ENCODE measurements at regions not wholly inside any gene's neighbourhood (a gene's known extent, or its start where the extent isn't known, plus 50 kb on each side); places are given as distances from the start of the nearest gene placed in this dataset.
"Not testable (repeated sequence)": the region's sequence is repeated elsewhere in the genome, so short reads cannot be mapped to it uniquely, and the experiment has no call there.

DNA sequence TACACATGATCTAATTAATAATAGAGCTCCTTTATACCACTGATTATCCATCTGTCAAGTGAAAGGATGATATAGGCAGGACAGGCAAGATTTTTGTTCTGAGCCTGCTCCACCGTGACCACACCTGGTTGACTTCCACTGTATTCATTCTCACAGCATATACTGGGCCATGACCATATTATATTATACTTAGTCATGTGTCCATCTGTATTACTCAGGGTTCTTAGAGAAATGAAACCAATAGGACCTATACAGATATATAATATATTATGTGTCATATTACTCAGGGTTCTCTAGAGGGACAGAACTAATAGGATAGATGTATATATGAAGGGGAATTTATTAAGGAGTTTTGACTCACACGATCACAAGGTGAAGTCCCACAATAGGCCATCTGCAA is 675.1 kb downstream of the GRXCR1 start:
- no peaks in the 10 kb centered on the region for H3K4me1 Mint-ChIP-seq

DNA sequence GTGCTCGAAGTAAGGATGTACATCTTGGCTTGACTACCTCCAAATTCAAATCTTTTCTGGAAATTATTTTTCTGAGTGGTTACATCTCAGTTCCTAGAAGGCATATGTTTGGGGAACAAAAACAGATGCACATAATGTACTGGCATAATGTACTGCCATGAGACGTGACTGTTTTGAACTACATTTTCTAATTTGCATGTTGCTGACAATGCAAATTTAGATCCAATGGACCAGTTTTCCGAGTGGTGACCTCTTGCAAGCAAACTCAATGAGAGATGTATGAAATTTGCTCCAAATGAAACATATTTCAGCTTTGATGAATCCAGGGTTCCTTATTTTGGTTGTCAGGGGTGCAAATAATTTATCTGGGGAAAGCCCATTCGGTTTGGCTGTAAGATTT is 694.3 kb downstream of the GRXCR1 start:
- H3K27ac ChIP-seq (ENCODE audit: insufficient read depth, low read length, poor library complexity, severe bottlenecking): no peak overlapping the region
- DNase-seq: no peak
- no peaks in the 10 kb centered on the region for H3K27me3 ChIP-seq (ENCODE audit: control insufficient read depth, insufficient read depth, low read length)
- H3K36me3 ChIP-seq (ENCODE audit: control insufficient read depth, insufficient read depth, low read length): no peaks in the 10 kb centered on the region
- ATAC-seq (ENCODE audit: low read depth in 2 of 2): no peak
- Mint-ChIP-seq H3K9me3 (peaks cover 0 to 24% (median 4%) of the 10 kb centered on the region in 7 donors), H3K27ac (no peak overlapping the region), H3K4me1 (no peaks in the 10 kb centered on the region), H3K36me3 (no peaks in the 10 kb centered on the region), H3K4me3 (no peak overlapping the region), H3K27me3 (no peaks in the 10 kb centered on the region)
- no peak overlapping the region for H3K4me3 ChIP-seq (ENCODE audit: low read depth, low read length)
- no peaks in the 10 kb centered on the region for H3K9me3 ChIP-seq (ENCODE audit: control insufficient read depth in 2 of 2, low read length in 2 of 2)
- H3K4me1 ChIP-seq (ENCODE audit: control insufficient read depth, insufficient read depth, low read length, poor library complexity, severe bottlenecking): no peaks in the 10 kb centered on the region

More for the DNA sequence above, 675.1 kb downstream of the GRXCR1 start:
- no peaks in the 10 kb centered on the region for H3K27me3 ChIP-seq (ENCODE audit: control insufficient read depth, insufficient read depth, low read length)
- H3K36me3 Mint-ChIP-seq: no peaks in the 10 kb centered on the region
- no peak for DNase-seq
- H3K36me3 ChIP-seq (ENCODE audit: control insufficient read depth, insufficient read depth, low read length): no peaks in the 10 kb centered on the region
- H3K27me3 Mint-ChIP-seq: no peaks in the 10 kb centered on the region
- no peak overlapping the region for H3K27ac Mint-ChIP-seq
- H3K4me3 Mint-ChIP-seq: no peak overlapping the region
- H3K4me3 ChIP-seq (ENCODE audit: low read depth, low read length): no peak overlapping the region
- no peak overlapping the region for H3K27ac ChIP-seq (ENCODE audit: insufficient read depth, low read length, poor library complexity, severe bottlenecking)
- no peaks in the 10 kb centered on the region for H3K4me1 ChIP-seq (ENCODE audit: control insufficient read depth, insufficient read depth, low read length, poor library complexity, severe bottlenecking)
- peaks cover 0 to 6% (median 4%) of the 10 kb centered on the region in 7 donors for H3K9me3 Mint-ChIP-seq
- H3K9me3 ChIP-seq (ENCODE audit: control insufficient read depth in 2 of 2, low read length in 2 of 2): no peaks in the 10 kb centered on the region
- no peak for ATAC-seq (ENCODE audit: low read depth in 2 of 2)

DNA sequence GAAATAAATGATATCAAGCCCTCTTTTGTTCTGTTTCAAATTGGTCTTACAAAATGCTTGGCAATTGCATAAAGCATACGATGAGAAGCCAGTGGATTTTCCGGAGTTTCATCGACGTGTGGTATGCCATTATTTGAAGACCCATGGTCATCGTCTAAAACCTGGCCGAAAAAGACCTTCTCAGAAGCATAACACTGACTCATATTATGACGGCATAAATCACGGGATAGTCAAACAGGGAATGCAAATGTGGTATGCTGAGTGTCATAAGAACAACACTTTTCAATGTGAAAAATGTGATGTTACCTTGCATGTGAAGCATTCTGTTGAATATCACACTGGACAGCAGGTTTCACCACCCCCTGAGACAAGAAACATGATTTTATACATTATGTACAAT is 695.2 kb downstream of the GRXCR1 start:
- ATAC-seq (ENCODE audit: low read depth in 2 of 2) (no peak), DNase-seq (no peak)
- H3K27me3 ChIP-seq (ENCODE audit: control insufficient read depth, insufficient read depth, low read length): no peaks in the 10 kb centered on the region
- no peak overlapping the region for H3K4me3 ChIP-seq (ENCODE audit: low read depth, low read length)
- no peaks in the 10 kb centered on the region for H3K27me3 Mint-ChIP-seq
- H3K27ac Mint-ChIP-seq: no peak overlapping the region
- no peaks in the 10 kb centered on the region for H3K4me1 ChIP-seq (ENCODE audit: control insufficient read depth, insufficient read depth, low read length, poor library complexity, severe bottlenecking)
- no peak overlapping the region for H3K4me3 Mint-ChIP-seq
- no peaks in the 10 kb centered on the region for H3K36me3 ChIP-seq (ENCODE audit: control insufficient read depth, insufficient read depth, low read length)
- peaks cover 0 to 21% (median 5%) of the 10 kb centered on the region in 7 donors for H3K9me3 Mint-ChIP-seq
- no peaks in the 10 kb centered on the region for H3K36me3 Mint-ChIP-seq
- H3K9me3 ChIP-seq (ENCODE audit: control insufficient read depth in 2 of 2, low read length in 2 of 2): no peaks in the 10 kb centered on the region
- no peaks in the 10 kb centered on the region for H3K4me1 Mint-ChIP-seq
- no peak overlapping the region for H3K27ac ChIP-seq (ENCODE audit: insufficient read depth, low read length, poor library complexity, severe bottlenecking)

DNA sequence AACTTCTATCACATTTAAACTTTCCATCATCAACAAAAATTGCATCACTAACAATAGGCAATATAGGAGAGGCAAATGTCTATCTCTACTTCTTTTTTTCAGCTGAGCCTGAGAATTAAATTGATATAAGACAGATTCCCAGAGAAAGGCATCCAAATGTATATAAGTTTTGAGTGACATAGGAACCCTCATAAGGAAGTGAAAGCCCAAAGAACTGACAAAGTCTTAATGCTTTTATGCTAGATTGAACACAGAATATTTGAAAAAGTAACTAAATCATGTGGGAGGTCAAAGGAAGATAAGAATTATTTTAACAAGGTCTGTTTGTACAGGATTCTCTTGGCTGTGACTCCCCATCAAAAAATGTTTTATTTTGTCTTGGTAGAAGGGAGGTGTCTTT is 714.9 kb downstream of the GRXCR1 start:
- no peak overlapping the region for H3K4me3 Mint-ChIP-seq
- peaks cover 1 to 14% (median 3%) of the 10 kb centered on the region in 7 donors for H3K9me3 Mint-ChIP-seq
- H3K36me3 Mint-ChIP-seq: no peaks in the 10 kb centered on the region
- Histone ChIP-seq H3K9me3 (ENCODE audit: control insufficient read depth in 2 of 2, low read length in 2 of 2) (no peaks in the 10 kb centered on the region), H3K4me1 (ENCODE audit: control insufficient read depth, insufficient read depth, low read length, poor library complexity, severe bottlenecking) (no peaks in the 10 kb centered on the region), H3K4me3 (ENCODE audit: low read depth, low read length) (no peak overlapping the region), H3K27me3 (ENCODE audit: control insufficient read depth, insufficient read depth, low read length) (no peaks in the 10 kb centered on the region), H3K27ac (ENCODE audit: insufficient read depth, low read length, poor library complexity, severe bottlenecking) (no peak overlapping the region), H3K36me3 (ENCODE audit: control insufficient read depth, insufficient read depth, low read length) (no peaks in the 10 kb centered on the region)
- H3K4me1 Mint-ChIP-seq: no peaks in the 10 kb centered on the region
- no peaks in the 10 kb centered on the region for H3K27me3 Mint-ChIP-seq
- ATAC-seq (ENCODE audit: low read depth in 2 of 2) (no peak), DNase-seq (no peak)
- H3K27ac Mint-ChIP-seq: no peak overlapping the region

DNA sequence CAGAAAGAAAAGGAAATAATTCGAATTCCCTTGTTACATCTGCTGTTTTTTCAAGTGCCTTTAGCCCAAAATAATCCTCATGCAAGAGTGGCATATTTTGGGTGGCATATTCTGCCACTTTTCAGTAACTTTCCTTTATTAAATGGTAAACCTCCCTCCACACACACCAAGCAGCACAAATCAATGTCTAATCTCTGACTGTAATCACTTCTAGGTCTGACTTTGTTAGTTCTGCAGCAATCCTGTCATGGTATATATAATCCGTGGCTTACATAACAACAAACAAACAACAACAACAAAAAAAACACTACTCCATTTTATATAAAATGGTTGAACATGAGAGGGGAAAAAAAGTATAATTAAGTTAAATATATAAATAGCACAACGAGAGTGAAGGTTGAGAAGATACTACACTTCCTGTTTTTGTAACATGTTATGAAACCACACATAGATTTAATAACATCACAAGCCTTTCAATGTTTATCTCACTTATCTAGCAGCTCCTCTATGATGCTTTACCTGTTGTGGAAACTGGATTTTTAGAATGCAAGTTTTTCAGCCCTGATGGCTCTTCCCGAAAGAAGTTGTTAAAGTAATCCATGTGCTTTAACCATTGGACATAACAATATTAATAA is 715.4 kb downstream of the GRXCR1 start:
- H3K27me3 Mint-ChIP-seq: no peaks in the 10 kb centered on the region
- Histone ChIP-seq H3K27me3 (ENCODE audit: control insufficient read depth, insufficient read depth, low read length) (no peaks in the 10 kb centered on the region), H3K36me3 (ENCODE audit: control insufficient read depth, insufficient read depth, low read length) (no peaks in the 10 kb centered on the region), H3K27ac (ENCODE audit: insufficient read depth, low read length, poor library complexity, severe bottlenecking) (no peak overlapping the region), H3K4me3 (ENCODE audit: low read depth, low read length) (no peak overlapping the region), H3K9me3 (ENCODE audit: control insufficient read depth in 2 of 2, low read length in 2 of 2) (no peaks in the 10 kb centered on the region), H3K4me1 (ENCODE audit: control insufficient read depth, insufficient read depth, low read length, poor library complexity, severe bottlenecking) (no peaks in the 10 kb centered on the region)
- ATAC-seq (ENCODE audit: low read depth in 2 of 2) (no peak), DNase-seq (no peak)
- H3K4me3 Mint-ChIP-seq: no peak overlapping the region
- H3K9me3 Mint-ChIP-seq: peaks cover 1 to 14% (median 3%) of the 10 kb centered on the region in 7 donors
- no peaks in the 10 kb centered on the region for H3K36me3 Mint-ChIP-seq
- no peak overlapping the region for H3K27ac Mint-ChIP-seq
- H3K4me1 Mint-ChIP-seq: no peaks in the 10 kb centered on the region

- Mint-ChIP-seq H3K4me3 (no peak overlapping the region), H3K9me3 (peaks cover 0 to 32% (median 9%) of the 10 kb centered on the region in 7 donors)
- H3K27me3 ChIP-seq (ENCODE audit: control insufficient read depth, insufficient read depth, low read length): no peaks in the 10 kb centered on the region
These were observed 726.7 kb downstream of the GRXCR1 start for GRCh38 chr4:43619219-43619618.

GRCh38 chr4:43637893-43638292 is 745.4 kb downstream of the GRXCR1 start:
- not testable (repeated sequence) for DNase-seq; H3K4me3 ChIP-seq (ENCODE audit: low read depth, low read length); H3K4me1 Mint-ChIP-seq; H3K27me3 Mint-ChIP-seq; H3K4me1 ChIP-seq (ENCODE audit: control insufficient read depth, insufficient read depth, low read length, poor library complexity, severe bottlenecking); ATAC-seq (ENCODE audit: low read depth in 2 of 2); H3K27me3 ChIP-seq (ENCODE audit: control insufficient read depth, insufficient read depth, low read length); H3K27ac Mint-ChIP-seq; H3K9me3 ChIP-seq (ENCODE audit: control insufficient read depth in 2 of 2, low read length in 2 of 2); H3K36me3 ChIP-seq (ENCODE audit: control insufficient read depth, insufficient read depth, low read length); H3K27ac ChIP-seq (ENCODE audit: insufficient read depth, low read length, poor library complexity, severe bottlenecking); H3K4me3 Mint-ChIP-seq; H3K36me3 Mint-ChIP-seq
- H3K9me3 Mint-ChIP-seq: peaks cover 0 to 35% (median 5%) of the 10 kb centered on the region in 7 donors

More at GRCh38 chr4:43619219-43619618, 726.7 kb downstream of the GRXCR1 start:
- H3K36me3 Mint-ChIP-seq: no peaks in the 10 kb centered on the region
- DNase-seq (no peak), ATAC-seq (ENCODE audit: low read depth in 2 of 2) (no peak)
- no peak overlapping the region for H3K27ac ChIP-seq (ENCODE audit: insufficient read depth, low read length, poor library complexity, severe bottlenecking)
- H3K9me3 ChIP-seq (ENCODE audit: control insufficient read depth in 2 of 2, low read length in 2 of 2): peaks cover 3 to 5% of the 10 kb centered on the region in 2 experiments
- no peak overlapping the region for H3K4me3 ChIP-seq (ENCODE audit: low read depth, low read length)
- H3K27me3 Mint-ChIP-seq: no peaks in the 10 kb centered on the region
- no peaks in the 10 kb centered on the region for H3K36me3 ChIP-seq (ENCODE audit: control insufficient read depth, insufficient read depth, low read length)
- H3K4me1 ChIP-seq (ENCODE audit: control insufficient read depth, insufficient read depth, low read length, poor library complexity, severe bottlenecking): no peaks in the 10 kb centered on the region
- H3K27ac Mint-ChIP-seq: no peak overlapping the region
- H3K4me1 Mint-ChIP-seq: no peaks in the 10 kb centered on the region

GRCh38 chr4:43651991-43652390 is 759.5 kb downstream of the GRXCR1 start:
- no peak for ATAC-seq (ENCODE audit: low read depth in 2 of 2)
- no peaks in the 10 kb centered on the region for H3K36me3 Mint-ChIP-seq
- no peak overlapping the region for H3K27ac Mint-ChIP-seq

More at GRCh38 chr4:43651991-43652390, 759.5 kb downstream of the GRXCR1 start:
- Mint-ChIP-seq H3K4me3 (no peak overlapping the region), H3K27me3 (no peaks in the 10 kb centered on the region), H3K4me1 (no peaks in the 10 kb centered on the region), H3K9me3 (peaks cover 0 to 21% (median 2%) of the 10 kb centered on the region in 7 donors)
- DNase-seq: no peak
- Histone ChIP-seq H3K36me3 (ENCODE audit: control insufficient read depth, insufficient read depth, low read length) (no peaks in the 10 kb centered on the region), H3K4me1 (ENCODE audit: control insufficient read depth, insufficient read depth, low read length, poor library complexity, severe bottlenecking) (no peaks in the 10 kb centered on the region), H3K9me3 (ENCODE audit: control insufficient read depth in 2 of 2, low read length in 2 of 2) (peaks cover 2 to 11% of the 10 kb centered on the region in 2 experiments), H3K27ac (ENCODE audit: insufficient read depth, low read length, poor library complexity, severe bottlenecking) (no peak overlapping the region), H3K27me3 (ENCODE audit: control insufficient read depth, insufficient read depth, low read length) (no peaks in the 10 kb centered on the region), H3K4me3 (ENCODE audit: low read depth, low read length) (no peak overlapping the region)
